ENCODE measurements at regions not wholly inside any gene's neighbourhood (a gene's known extent, or its start where the extent isn't known, plus 50 kb on each side); places are given as distances from the start of the nearest gene placed in this dataset.

DNA sequence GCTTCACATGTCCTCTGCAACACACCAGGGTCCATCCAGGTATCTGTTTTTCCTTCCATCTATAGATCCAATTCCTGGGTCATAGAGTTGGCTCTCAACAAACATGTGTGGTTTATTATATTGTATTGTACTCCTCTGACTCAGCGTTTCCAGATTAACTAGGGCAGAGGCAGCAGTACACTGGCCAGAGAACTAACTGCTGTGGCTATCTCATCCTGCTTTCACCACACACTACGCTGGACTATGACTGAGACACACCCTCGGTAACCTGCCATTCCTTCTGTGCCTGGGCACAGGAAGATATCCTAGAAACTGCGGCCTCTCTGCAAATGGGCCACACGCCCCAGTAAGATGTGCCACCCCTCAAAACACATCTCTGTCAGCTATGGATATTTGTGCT lies 159.8 kb upstream of the STK17B start:
- TF ChIP-seq, protein P1, sequence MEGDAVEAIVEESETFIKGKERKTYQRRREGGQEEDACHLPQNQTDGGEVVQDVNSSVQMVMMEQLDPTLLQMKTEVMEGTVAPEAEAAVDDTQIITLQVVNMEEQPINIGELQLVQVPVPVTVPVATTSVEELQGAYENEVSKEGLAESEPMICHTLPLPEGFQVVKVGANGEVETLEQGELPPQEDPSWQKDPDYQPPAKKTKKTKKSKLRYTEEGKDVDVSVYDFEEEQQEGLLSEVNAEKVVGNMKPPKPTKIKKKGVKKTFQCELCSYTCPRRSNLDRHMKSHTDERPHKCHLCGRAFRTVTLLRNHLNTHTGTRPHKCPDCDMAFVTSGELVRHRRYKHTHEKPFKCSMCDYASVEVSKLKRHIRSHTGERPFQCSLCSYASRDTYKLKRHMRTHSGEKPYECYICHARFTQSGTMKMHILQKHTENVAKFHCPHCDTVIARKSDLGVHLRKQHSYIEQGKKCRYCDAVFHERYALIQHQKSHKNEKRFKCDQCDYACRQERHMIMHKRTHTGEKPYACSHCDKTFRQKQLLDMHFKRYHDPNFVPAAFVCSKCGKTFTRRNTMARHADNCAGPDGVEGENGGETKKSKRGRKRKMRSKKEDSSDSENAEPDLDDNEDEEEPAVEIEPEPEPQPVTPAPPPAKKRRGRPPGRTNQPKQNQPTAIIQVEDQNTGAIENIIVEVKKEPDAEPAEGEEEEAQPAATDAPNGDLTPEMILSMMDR (IDR thresholded peaks at IDR 0.05) = no peak
- TF ChIP-seq POLR2A (IDR thresholded peaks at IDR 0.05) = no peak

Measured in ovary (tissue), 3 donors.